AG08396 (cell line): ENCODE measurements at regions not wholly inside any gene's neighbourhood (a gene's known extent, or its start where the extent isn't known, plus 50 kb on each side); places are given as distances from the start of the nearest gene placed in this dataset.

Experiments used
- DNase-seq: peaks from one replicate; pipeline ENCODE4 v3.0.0; 2012; ENCODE audit warnings: low spot score, mixed read lengths

GRCh38 chr10:78860260-78860914 lies 208.4 kb upstream of the ZMIZ1 start:
- no peak for DNase-seq

DNA sequence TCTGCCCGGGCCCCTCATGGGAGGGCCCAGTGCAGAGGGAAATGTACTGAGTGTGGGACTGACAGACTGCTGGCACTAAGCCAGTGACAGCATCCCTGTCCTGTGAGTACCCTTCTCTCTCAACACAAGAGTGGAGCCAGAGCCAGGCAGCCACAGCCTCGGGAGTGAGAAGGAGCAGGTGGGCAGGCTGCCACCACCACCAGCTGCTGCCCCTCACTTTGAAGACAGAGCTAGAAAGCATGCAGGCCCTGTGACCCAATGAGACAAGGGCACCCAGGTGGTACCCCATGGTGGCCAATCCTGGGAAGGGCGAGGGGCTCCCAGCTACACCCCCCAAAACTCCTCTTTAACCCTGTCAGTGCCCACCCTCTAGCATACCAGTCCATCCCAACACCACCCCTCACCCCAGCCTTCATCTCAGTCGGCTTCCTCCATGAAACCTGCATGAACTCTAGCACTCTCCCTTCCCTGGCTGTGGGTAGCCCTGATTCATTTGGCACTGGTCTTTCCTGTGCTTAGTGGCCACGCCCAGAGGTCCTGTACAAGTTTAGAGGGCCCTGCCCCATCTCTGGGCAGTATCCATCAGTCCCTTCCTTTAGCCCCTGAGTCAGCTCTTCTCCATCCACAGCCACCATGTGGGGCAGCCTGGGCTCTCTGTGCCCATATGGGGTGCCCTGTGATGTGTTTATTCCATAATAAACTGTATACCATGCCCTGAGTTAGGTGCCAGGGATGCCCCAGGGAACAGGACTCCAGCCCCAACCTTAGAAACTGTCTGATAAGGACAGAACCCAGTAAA lies 207.0 kb upstream of the ZMIZ1 start:
- DNase-seq: no peak

DNA sequence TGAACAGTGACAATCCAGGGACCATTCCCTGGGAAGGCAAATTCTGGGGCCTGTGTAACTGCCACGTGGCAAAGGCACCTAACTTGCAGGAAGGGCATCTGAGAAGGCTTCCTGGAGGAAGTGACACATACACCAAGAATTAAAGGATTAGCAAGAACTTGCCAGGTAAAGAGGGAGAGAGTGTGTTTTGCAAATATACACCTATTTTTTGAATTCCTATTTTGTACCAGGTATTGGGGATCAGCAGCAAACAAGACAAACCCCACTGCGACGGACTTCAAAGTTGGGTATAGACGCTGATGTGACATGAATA lies 206.5 kb upstream of the ZMIZ1 start:
- no peak for DNase-seq

GRCh38 chr10:78863140-78863905 lies 205.4 kb upstream of the ZMIZ1 start:
- no peak for DNase-seq

GRCh38 chr10:78863906-78864239 lies 204.9 kb upstream of the ZMIZ1 start:
- no peak for DNase-seq

GRCh38 chr10:78864761-78865537 lies 203.8 kb upstream of the ZMIZ1 start:
- no peak for DNase-seq

DNA sequence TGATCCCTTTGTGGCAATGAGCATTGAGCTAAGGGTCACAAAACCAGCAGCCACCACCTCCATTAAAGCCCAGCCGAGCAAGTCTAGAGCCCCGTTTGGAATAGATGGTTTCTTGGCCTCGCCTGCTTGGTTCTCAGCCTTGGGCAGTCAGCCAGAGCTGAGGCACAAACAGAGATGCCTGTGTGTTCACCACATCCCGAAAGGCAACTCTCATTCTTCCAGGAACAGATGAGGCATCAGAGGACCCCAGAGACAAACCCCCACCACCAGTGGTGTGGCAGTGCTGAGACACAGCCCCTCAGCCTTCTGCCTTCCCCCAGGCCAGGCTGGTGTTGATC lies 203.3 kb upstream of the ZMIZ1 start:
- DNase-seq: peak; percentile 34

- DNase-seq: no peak
Observed at GRCh38 chr10:78865931-78866717, 202.6 kb upstream of the ZMIZ1 start.

- DNase-seq: no peak
Observed at GRCh38 chr10:78866731-78867554, 201.8 kb upstream of the ZMIZ1 start.

GRCh38 chr10:78867555-78867939 lies 201.2 kb upstream of the ZMIZ1 start:
- DNase-seq: no peak

GRCh38 chr10:78868048-78868447 lies 200.7 kb upstream of the ZMIZ1 start:
- no peak for DNase-seq

DNA sequence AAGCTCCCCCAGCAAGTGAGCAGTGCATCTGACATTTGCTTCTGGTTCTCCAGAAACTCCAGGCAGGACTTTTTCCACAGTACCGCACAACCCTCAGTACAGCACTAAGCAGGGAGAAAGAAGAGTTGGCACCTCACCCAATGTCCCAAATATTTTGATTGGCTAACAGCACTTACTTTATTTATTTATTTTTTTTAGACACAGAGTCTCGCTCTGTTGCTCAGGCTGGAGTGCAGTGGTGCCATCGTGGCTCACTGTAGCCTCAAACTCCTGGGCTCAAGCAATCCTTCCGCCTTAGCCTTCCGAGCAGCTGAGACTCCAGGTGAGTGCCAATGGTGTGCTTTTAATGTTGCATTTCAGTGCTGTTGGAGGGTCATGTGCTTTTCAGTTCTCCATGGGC lies 200.3 kb upstream of the ZMIZ1 start:
- no peak for DNase-seq

DNA sequence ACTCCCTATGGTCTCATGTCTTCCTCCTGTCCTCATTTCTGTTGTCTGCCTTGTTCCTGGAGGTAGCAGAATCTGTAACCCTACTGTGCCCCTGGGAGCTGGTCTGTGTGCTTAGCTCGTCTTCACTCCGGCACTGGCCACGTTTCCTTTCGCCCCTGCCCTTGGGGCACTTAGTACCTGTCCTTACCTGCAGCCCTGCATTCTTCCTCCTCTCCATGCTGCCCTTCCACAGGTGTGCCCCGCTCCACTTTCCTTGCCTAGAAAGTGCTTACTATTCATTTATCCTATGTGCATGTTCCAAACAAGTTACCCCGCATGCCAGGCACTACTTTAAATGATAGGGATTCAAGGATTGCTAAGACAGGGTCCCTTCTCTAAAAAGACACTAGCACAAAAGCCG lies 199.9 kb upstream of the ZMIZ1 start:
- no peak for DNase-seq

GRCh38 chr10:78869508-78870454 lies 199.0 kb upstream of the ZMIZ1 start:
- no peak for DNase-seq

- DNase-seq: no peak
Observed at GRCh38 chr10:78870458-78870857, 198.3 kb upstream of the ZMIZ1 start.

DNA sequence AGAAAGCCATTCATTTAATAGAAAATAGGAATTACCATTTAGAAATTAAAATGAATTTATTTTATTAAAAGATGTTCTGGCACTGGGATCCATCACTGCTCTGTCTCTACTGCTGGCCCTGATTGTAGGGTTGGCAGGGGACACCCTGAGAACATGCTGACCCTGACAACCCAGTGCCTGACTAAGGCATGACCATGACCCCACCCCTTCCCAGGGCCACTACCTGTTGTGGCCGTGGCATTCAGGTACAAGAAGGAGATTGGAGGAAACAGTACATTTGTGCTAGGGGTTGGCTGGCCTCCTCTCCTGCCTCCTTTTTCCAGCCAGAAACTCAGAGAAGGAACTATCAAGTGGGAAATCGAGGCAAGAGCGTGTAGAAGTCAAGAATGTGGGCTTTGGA lies 197.0 kb upstream of the ZMIZ1 start:
- DNase-seq: no peak

GRCh38 chr10:78873413-78873812 lies 195.4 kb upstream of the ZMIZ1 start:
- no peak for DNase-seq

- no peak for DNase-seq
Observed at GRCh38 chr10:78875331-78875877, 193.4 kb upstream of the ZMIZ1 start.

- DNase-seq: no peak
Observed at GRCh38 chr10:78875932-78876331, 192.8 kb upstream of the ZMIZ1 start.

- DNase-seq: no peak
Observed at GRCh38 chr10:78876449-78876848, 192.3 kb upstream of the ZMIZ1 start.
